H1 (cell line): ENCODE measurements at regions not wholly inside any gene's neighbourhood (a gene's known extent, or its start where the extent isn't known, plus 50 kb on each side); places are given as distances from the start of the nearest gene placed in this dataset.

Experiments used
- CTCF ChIA-PET: fragments of 300-600 bp; sonication (Branson Sonifier 250); formaldehyde crosslinking; loops from one replicate; lab custom pipeline; 2021; ENCODE audit not compliant: partially characterized antibody; lab: Charles Lee
- POLR2A ChIA-PET: fragments of 300-600 bp; sonication (Branson Sonifier 250); formaldehyde crosslinking; loops from one replicate; lab custom pipeline; 2021; ENCODE audit warnings: inconsistent platforms; ENCODE audit not compliant: partially characterized antibody; lab: Charles Lee
- DNase-seq, 2 experiments: peaks; one replicate each; pipeline versions ENCODE4 v3.0.0 to v3.0.0-alpha.2; 2010 to 2022; ENCODE audit warnings: low spot score in 2 of 2, low read depth in 1 of 2, mixed read lengths in 1 of 2
- FAIRE-seq: peaks from 2 replicates; lab custom pipeline; 2011; peaks lifted over from hg19 to GRCh38; lab: Jason Lieb, UNC
- H2AFZ ChIP-seq: 2 replicates; pipeline ENCODE4 v1.8.1; 2012; ENCODE audit warnings: low read length, inconsistent platforms
- H2AK5ac ChIP-seq: 2 replicates; pipeline ENCODE4 v1.6.1; 2013; ENCODE audit warnings: low read depth, low read length
- H2BK120ac ChIP-seq: replicated peaks from 2 replicates; pipeline ENCODE3; 2013; ENCODE audit warnings: low read depth, low read length, inconsistent platforms
- H2BK12ac ChIP-seq: 2 replicates; pipeline ENCODE4 v1.6.1; 2013; ENCODE audit warnings: low read depth, low read length
- H2BK15ac ChIP-seq: 2 replicates; pipeline ENCODE4 v1.6.1; 2013; ENCODE audit warnings: low read length
- H2BK20ac ChIP-seq: 2 replicates; pipeline ENCODE4 v1.6.1; 2013; ENCODE audit warnings: low read length
- H2BK5ac ChIP-seq: 2 replicates; pipeline ENCODE4 v1.6.1; 2013; ENCODE audit warnings: low read depth, low read length
- H3K14ac ChIP-seq: 2 replicates; pipeline ENCODE4 v1.6.1; 2013; ENCODE audit warnings: inconsistent platforms; ENCODE audit not compliant: insufficient read length
- H3K18ac ChIP-seq: 2 replicates; pipeline ENCODE4 v1.6.1; 2013; ENCODE audit warnings: low read length; ENCODE audit errors: extremely low read depth
- H3K23ac ChIP-seq: 2 replicates; pipeline ENCODE4 v1.6.1; 2013; ENCODE audit warnings: inconsistent platforms; ENCODE audit not compliant: insufficient read length
- H3K23me2 ChIP-seq: 2 replicates; pipeline ENCODE4 v1.6.1; 2013; ENCODE audit warnings: low read depth, low read length
- H3K27ac ChIP-seq: 2 replicates; pipeline ENCODE4 v1.6.1; 2011; ENCODE audit warnings: low read depth, low read length, inconsistent platforms
- H3K27me3 ChIP-seq, 4 experiments: replicated peaks in 1 of 4; 1 replicate in 1 of 4; 2 replicates in 3 of 4; pipeline versions ENCODE4 v1.6.1 to v1.8.1; 2011 to 2013; ENCODE audit warnings: low read length in 3 of 4, mild to moderate bottlenecking in 3 of 4, inconsistent platforms in 2 of 4, mixed read lengths in 2 of 4, moderate library complexity in 1 of 4; ENCODE audit not compliant: control insufficient read depth in 3 of 4, insufficient read depth in 3 of 4; ENCODE audit errors: extremely low read depth in 1 of 4
- H3K36me3 ChIP-seq, 4 experiments: 2 replicates each; pipeline versions ENCODE4 v1.6.1 to v1.8.1; 2011 to 2013; ENCODE audit warnings: mild to moderate bottlenecking in 4 of 4, low read length in 3 of 4, moderate library complexity in 2 of 4, control low read depth in 1 of 4, inconsistent platforms in 1 of 4; ENCODE audit not compliant: insufficient read depth in 4 of 4, control insufficient read depth in 2 of 4
- H3K4ac ChIP-seq: replicated peaks from 2 replicates; pipeline ENCODE3; 2013; ENCODE audit warnings: low read length, low read depth, mixed read lengths, inconsistent platforms; ENCODE audit not compliant: insufficient read length
- H3K4me1 ChIP-seq, 4 experiments: replicated peaks in 1 of 4; 1 replicate in 1 of 4; 2 replicates in 3 of 4; pipeline versions ENCODE4 v1.6.1 to v1.8.1; 2011 to 2013; ENCODE audit warnings: low read length in 3 of 4, inconsistent platforms in 2 of 4, mixed read lengths in 1 of 4; ENCODE audit not compliant: insufficient read depth in 4 of 4, control insufficient read depth in 3 of 4
- H3K4me2 ChIP-seq, 2 experiments: 2 replicates each; pipeline versions ENCODE4 v1.6.1 to v1.8.1; 2011 to 2013; ENCODE audit warnings: low read depth in 2 of 2, low read length in 2 of 2, control low read depth in 1 of 2, inconsistent platforms in 1 of 2, mild to moderate bottlenecking in 1 of 2; ENCODE audit not compliant: insufficient read depth in 1 of 2
- H3K4me3 ChIP-seq, 4 experiments: fragments of 200-600, 300-600 bp in 1 of 4; sonication (generic), shearing (Covaris generic), sonication (Bioruptor Twin) in 1 of 4; 2 replicates each; pipeline versions ENCODE4 v1.5.1 to v1.8.1; 2011 to 2016; ENCODE audit warnings: low read length in 4 of 4, low read depth in 3 of 4, control low read depth in 2 of 4, inconsistent platforms in 2 of 4, mild to moderate bottlenecking in 2 of 4, mixed read lengths in 1 of 4, moderate library complexity in 1 of 4; ENCODE audit not compliant: insufficient read depth in 2 of 4; ENCODE audit errors: extremely low read depth in 1 of 4
- H3K56ac ChIP-seq: replicated peaks from 2 replicates; pipeline ENCODE3; 2013; ENCODE audit warnings: low read depth, mild to moderate bottlenecking, mixed read lengths, low read length, inconsistent platforms; ENCODE audit not compliant: insufficient read length
- H3K79me1 ChIP-seq: 2 replicates; pipeline ENCODE4 v1.6.1; 2013; ENCODE audit warnings: low read depth, low read length, control low read depth
- H3K79me2 ChIP-seq, 2 experiments: 2 replicates each; pipeline versions ENCODE4 v1.6.1 to v1.8.1; 2012 to 2013; ENCODE audit warnings: low read length in 2 of 2, mild to moderate bottlenecking in 2 of 2, inconsistent platforms in 1 of 2; ENCODE audit not compliant: insufficient read depth in 2 of 2, control insufficient read depth in 1 of 2
- H3K9ac ChIP-seq, 4 experiments: replicated peaks in 1 of 4; 1 replicate in 1 of 4; 2 replicates in 3 of 4; pipeline versions ENCODE4 v1.6.1 to v1.8.1; 2011 to 2013; ENCODE audit warnings: low read depth in 3 of 4, low read length in 3 of 4, control low read depth in 2 of 4, mild to moderate bottlenecking in 2 of 4, moderate library complexity in 2 of 4, inconsistent platforms in 1 of 4; ENCODE audit errors: extremely low read depth in 1 of 4
- H3K9me3 ChIP-seq, 2 experiments: 2 replicates each; pipeline versions ENCODE4 v1.6.1 to v1.8.1; 2012 to 2013; ENCODE audit warnings: mild to moderate bottlenecking in 2 of 2, moderate library complexity in 2 of 2, control low read depth in 1 of 2, inconsistent platforms in 1 of 2, low read depth in 1 of 2, low read length in 1 of 2, mixed read lengths in 1 of 2; ENCODE audit not compliant: insufficient read depth in 2 of 2
- H4K20me1 ChIP-seq, 2 experiments: replicated peaks in 1 of 2; 2 replicates each; pipeline versions ENCODE3 to v1.8.1; 2011 to 2013; ENCODE audit warnings: inconsistent platforms in 2 of 2, low read length in 2 of 2, mild to moderate bottlenecking in 1 of 2; ENCODE audit not compliant: insufficient read depth in 2 of 2, control insufficient read depth in 1 of 2
- H4K5ac ChIP-seq: 2 replicates; pipeline ENCODE4 v1.6.1; 2013; ENCODE audit warnings: low read length, low read depth, mixed read lengths, inconsistent platforms; ENCODE audit not compliant: insufficient read length
- H4K8ac ChIP-seq: 2 replicates; pipeline ENCODE4 v1.8.0; 2013; ENCODE audit warnings: mild to moderate bottlenecking, moderate library complexity, low read length, inconsistent platforms; ENCODE audit not compliant: insufficient read depth; ENCODE audit errors: extremely low read depth
- H4K91ac ChIP-seq: replicated peaks from 2 replicates; pipeline ENCODE3; 2013; ENCODE audit warnings: low read length, mixed read lengths, inconsistent platforms; ENCODE audit not compliant: insufficient read length
- BCL11A ChIP-seq, 2 experiments: IDR thresholded peaks; one replicate each; pipeline ENCODE4 v1.6.1; 2011; ENCODE audit warnings: low read depth in 2 of 2, low read length in 2 of 2, mild to moderate bottlenecking in 2 of 2
- CBX8 ChIP-seq: fragments of 300-800, 300-1000 bp; sonication (generic); IDR thresholded peaks from 2 replicates; pipeline ENCODE4 v1.7.1; 2016; ENCODE audit warnings: low read depth, low read length, borderline replicate concordance
- CEBPB ChIP-seq: IDR thresholded peaks from 2 replicates; pipeline ENCODE4 v1.6.1; 2012; ENCODE audit warnings: low read depth, low read length
- E2F6 ChIP-seq: IDR thresholded peaks from 2 replicates; pipeline ENCODE4 v1.6.1; 2012; ENCODE audit warnings: inconsistent platforms
- HDAC2 ChIP-seq, 2 experiments: fragments of 300-600 bp in 1 of 2; sonication (generic) in 1 of 2; IDR thresholded peaks; 2 replicates each; pipeline ENCODE4 v1.6.1; 2011 to 2012; ENCODE audit warnings: low read depth in 2 of 2, low read length in 2 of 2, mild to moderate bottlenecking in 2 of 2, moderate library complexity in 2 of 2, borderline replicate concordance in 1 of 2, inconsistent platforms in 1 of 2
- HDAC6 ChIP-seq: IDR thresholded peaks from one replicate; pipeline ENCODE4 v1.7.1; 2012; ENCODE audit warnings: low read depth, mild to moderate bottlenecking, inconsistent platforms, low read length, moderate library complexity
- KDM5A ChIP-seq: fragments of 200-600 bp; IDR thresholded peaks from 2 replicates; pipeline ENCODE4 v1.7.1; 2012; ENCODE audit warnings: mild to moderate bottlenecking, low read length, inconsistent platforms, mixed read lengths
- NRF1 ChIP-seq: IDR thresholded peaks from 2 replicates; pipeline ENCODE4 v1.6.1; 2011; ENCODE audit warnings: mild to moderate bottlenecking, low read depth, low read length, improper control_type of control experiment
- RBBP5 ChIP-seq: IDR thresholded peaks from 2 replicates; pipeline ENCODE4 v1.7.1; 2012; ENCODE audit warnings: low read depth, mild to moderate bottlenecking, inconsistent platforms, low read length, moderate library complexity, borderline replicate concordance
- RFX5 ChIP-seq: IDR thresholded peaks from 2 replicates; pipeline ENCODE4 v1.6.1; 2011; ENCODE audit warnings: low read depth, low read length, improper control_type of control experiment, borderline replicate concordance
- RNF2 ChIP-seq: fragments of 200-900, 300-1000 bp; sonication (generic); IDR thresholded peaks from 2 replicates; pipeline ENCODE4 v1.7.1; 2016; ENCODE audit warnings: borderline replicate concordance, low read depth, mild to moderate bottlenecking, antibody characterized with exemption, low read length; ENCODE audit not compliant: poor library complexity, severe bottlenecking; ENCODE audit errors: missing control alignments
- SAP30 ChIP-seq: fragments of 300-600 bp; sonication (generic); IDR thresholded peaks from 2 replicates; pipeline ENCODE4 v1.7.1; 2012; ENCODE audit warnings: low read length, moderate library complexity, mild to moderate bottlenecking, inconsistent platforms; ENCODE audit not compliant: insufficient read depth, insufficient replicate concordance
- SIX5 ChIP-seq: IDR thresholded peaks from 2 replicates; pipeline ENCODE4 v1.6.1; 2011; ENCODE audit warnings: mild to moderate bottlenecking, low read depth, low read length
- TBP ChIP-seq: IDR thresholded peaks from 2 replicates; pipeline ENCODE4 v1.6.1; 2011; ENCODE audit warnings: low read depth, low read length, improper control_type of control experiment
- WGBS, 2 experiments: shearing (Covaris generic) in 1 of 2; methylation state at CpG; one replicate each; pipeline versions ENCODE4 v1.1.6 to v1.1.7; 2013 to 2015; ENCODE audit warnings: low lambda C conversion rate in 2 of 2, mixed read lengths in 2 of 2, inconsistent platforms in 1 of 2, low coverage in 1 of 2, missing lambda C conversion rate in 1 of 2; ENCODE audit not compliant: insufficient replicate concordance in 2 of 2, insufficient coverage in 1 of 2, insufficient read length in 1 of 2; ENCODE audit errors: extremely low coverage in 1 of 2, missing lambda C conversion rate in 1 of 2; 5-methylcytosine and 5-hydroxymethylcytosine counted together

GRCh38 chr5:51599587-51599986, 216.3 kb downstream of the ISL1 start:
- no peak overlapping the region for H3K27ac ChIP-seq
- no peak overlapping the region for H3K4me2 ChIP-seq
- no peaks in the 10 kb centered on the region for H3K23me2 ChIP-seq
- no peak overlapping the region for H3K23ac ChIP-seq
- H3K4ac ChIP-seq, result no peak overlapping the region
- H3K56ac ChIP-seq, result no peak overlapping the region
- no peak overlapping the region for H2BK15ac ChIP-seq
- no peaks in the 10 kb centered on the region for H3K79me1 ChIP-seq
- 96% methylated on average over 1 of the region's 1 CpG; no CpG with 5 or more reads in 1 of the 2 experiments for WGBS, 2 experiments
- no peaks in the 10 kb centered on the region for H3K79me2 ChIP-seq
- H3K27me3 ChIP-seq, result no peaks in the 10 kb centered on the region
- H2AK5ac ChIP-seq, result no peak overlapping the region
- ChIA-PET CTCF (no interaction called here), POLR2A (no interaction called here)
- H4K8ac ChIP-seq, result no peak overlapping the region
- no peak overlapping the region for H3K18ac ChIP-seq
- no peak overlapping the region for H3K4me3 ChIP-seq
- no peak overlapping the region for H3K14ac ChIP-seq
- H3K9me3 ChIP-seq, result no peaks in the 10 kb centered on the region
- no peaks in the 10 kb centered on the region for H4K20me1 ChIP-seq
- FAIRE-seq (no peak), DNase-seq (no peak)
- no peak overlapping the region for H3K9ac ChIP-seq
- H3K4me1 ChIP-seq, result no peaks in the 10 kb centered on the region
- no peak overlapping the region for H2BK12ac ChIP-seq
- no peak overlapping the region for H4K5ac ChIP-seq
- no peak overlapping the region for H2BK120ac ChIP-seq
- H4K91ac ChIP-seq, result no peak overlapping the region
- no peak overlapping the region for H2BK20ac ChIP-seq
- no peaks in the 10 kb centered on the region for H3K36me3 ChIP-seq
- no peak overlapping the region for H2AFZ ChIP-seq
- H2BK5ac ChIP-seq, result no peak overlapping the region
- no peak for TF ChIP-seq HDAC2 (IDR thresholded peaks at IDR 0.05; ENCODE audit: borderline replicate concordance in 1 of 2, low read depth in 2 of 2, low read length in 2 of 2)
- no peak for TF ChIP-seq KDM5A
- no peak for TF ChIP-seq TBP
- no peak for TF ChIP-seq E2F6
- no peak for TF ChIP-seq SAP30
- TF ChIP-seq CBX8, result no peak
- TF ChIP-seq BCL11A (IDR thresholded peaks at IDR 0.05; ENCODE audit: low read depth in 2 of 2, low read length in 2 of 2), result no peak
- TF ChIP-seq NRF1, result no peak
- TF ChIP-seq RNF2, result no peak
- TF ChIP-seq RFX5, result no peak
- no peak for TF ChIP-seq CEBPB
- no peak for TF ChIP-seq SIX5
- no peak for TF ChIP-seq HDAC6
- no peak for TF ChIP-seq RBBP5
